OCI-LY1 (cell line): ENCODE measurements at regions not wholly inside any gene's neighbourhood (a gene's known extent, or its start where the extent isn't known, plus 50 kb on each side); places are given as distances from the start of the nearest gene placed in this dataset.

ENCODE experiments used
- H2AFZ ChIP-seq: fragments of 200-600 bp; sonication (generic), shearing (Covaris generic); 2 replicates; pipeline ENCODE4 v1.6.0; 2014; ENCODE audit warnings: antibody characterized with exemption, mild to moderate bottlenecking, low read length
- H3F3A ChIP-seq: fragments of 200-600 bp; sonication (generic), shearing (Covaris generic); 2 replicates; pipeline ENCODE4 v1.6.0; 2014; ENCODE audit warnings: mild to moderate bottlenecking, antibody characterized with exemption, low read length, moderate library complexity; ENCODE audit not compliant: insufficient read depth
- H3K27ac ChIP-seq: fragments of 200-600 bp; sonication (generic); 2 replicates; pipeline ENCODE4 v1.5.1; 2014; ENCODE audit warnings: low read length, mixed run types, mild to moderate bottlenecking, low read depth; ENCODE audit not compliant: poor library complexity, severe bottlenecking
- H3K27me3 ChIP-seq: fragments of 200-600 bp; sonication (generic); 2 replicates; pipeline ENCODE4 v1.6.0; 2014; ENCODE audit warnings: antibody characterized with exemption, mild to moderate bottlenecking, low read length, moderate library complexity; ENCODE audit not compliant: insufficient read depth
- H3K36me3 ChIP-seq: fragments of 200-600 bp; sonication (generic); 2 replicates; pipeline ENCODE4 v1.6.1; 2014; ENCODE audit warnings: mild to moderate bottlenecking, antibody characterized with exemption, low read length, moderate library complexity, mixed read lengths; ENCODE audit not compliant: insufficient read depth
- H3K4me1 ChIP-seq: fragments of 200-600 bp; sonication (generic); 2 replicates; pipeline ENCODE4 v1.5.1; 2014; ENCODE audit warnings: mild to moderate bottlenecking, low read length, moderate library complexity; ENCODE audit not compliant: insufficient read depth, severe bottlenecking
- H3K4me2 ChIP-seq: fragments of 200-600 bp; sonication (generic), shearing (Covaris generic); 2 replicates; pipeline ENCODE4 v1.6.1; 2014; ENCODE audit warnings: low read length
- H3K4me3 ChIP-seq: fragments of 200-600 bp; sonication (generic); 2 replicates; pipeline ENCODE4 v1.5.1; 2014; ENCODE audit warnings: low read length, low read depth, mild to moderate bottlenecking, mixed read lengths; ENCODE audit not compliant: poor library complexity, severe bottlenecking
- H3K79me2 ChIP-seq: fragments of 200-600 bp; shearing (Covaris generic); 2 replicates; pipeline ENCODE4 v1.6.1; 2016; ENCODE audit warnings: mixed run types, low read length, mixed read lengths; ENCODE audit not compliant: insufficient read depth
- H3K9ac ChIP-seq: fragments of 200-600 bp; sonication (generic), shearing (Covaris generic); 2 replicates; pipeline ENCODE4 v1.6.1; 2014; ENCODE audit warnings: mild to moderate bottlenecking, low read length, mixed read lengths
- H3K9me2 ChIP-seq: fragments of 200-600 bp; sonication (generic), shearing (Covaris generic); 2 replicates; pipeline ENCODE4 v1.6.1; 2014; ENCODE audit warnings: low read depth, mild to moderate bottlenecking, low read length, mixed read lengths
- H3K9me3 ChIP-seq: fragments of 200-600 bp; shearing (Covaris generic); 2 replicates; pipeline ENCODE4 v1.6.1; 2014; ENCODE audit warnings: low read length, mixed read lengths
- H4K20me1 ChIP-seq: fragments of 200-600 bp; sonication (generic), shearing (Covaris generic); 2 replicates; pipeline ENCODE4 v1.6.0; 2016; ENCODE audit warnings: mild to moderate bottlenecking, low read length; ENCODE audit not compliant: insufficient read depth
- EZH2 ChIP-seq: fragments of 200-600 bp; sonication (generic), shearing (Covaris generic); IDR thresholded peaks from 2 replicates; pipeline ENCODE4 v1.8.0; 2017; ENCODE audit warnings: borderline replicate concordance, mixed run types, mild to moderate bottlenecking, antibody characterized with exemption, low read length, moderate library complexity, mixed read lengths
- TF ChIP-seq, protein P1 (sequence below): fragments of 200-600 bp; sonication (generic), shearing (Covaris generic); IDR thresholded peaks from 2 replicates; pipeline ENCODE4 v1.5.1; 2017; ENCODE audit warnings: mild to moderate bottlenecking, antibody characterized with exemption, low read length, moderate library complexity, mixed read lengths

DNA sequence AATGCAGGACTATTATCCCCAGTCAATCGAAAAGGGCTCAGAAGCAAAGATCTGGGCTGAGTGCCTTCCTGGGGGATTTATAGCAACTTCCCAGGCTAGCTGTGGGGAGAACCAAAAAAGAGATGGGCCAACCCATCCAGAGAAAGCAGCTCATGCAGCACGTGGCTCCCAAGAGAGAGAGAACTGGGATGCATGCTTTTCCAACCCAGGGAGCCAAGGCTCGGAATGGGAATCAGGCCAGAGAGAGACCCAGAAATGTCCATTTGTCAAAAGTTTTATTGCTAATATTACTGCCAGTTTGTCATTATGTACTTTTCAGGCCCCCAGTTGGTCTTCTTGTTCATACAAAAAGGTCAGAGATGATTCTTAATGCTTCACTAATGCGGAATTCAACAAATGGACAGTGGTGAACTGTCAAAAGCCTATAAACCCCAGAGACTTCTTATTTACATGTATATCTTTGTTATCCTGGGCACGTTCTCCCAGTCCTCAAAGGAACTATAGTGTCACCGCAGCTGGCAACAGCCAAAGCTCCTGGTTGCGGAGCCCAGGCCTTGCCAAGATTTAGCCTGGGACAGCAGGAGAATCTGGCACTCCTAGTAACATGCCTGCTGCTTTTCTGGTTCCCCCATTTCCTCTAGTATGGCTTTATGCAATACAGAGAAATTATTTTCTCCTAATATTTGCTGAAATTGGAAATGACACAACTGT lies 139.1 kb upstream of the POU3F2 start:
- Histone ChIP-seq H3K4me2 (no peak overlapping the region), H3K36me3 (no peaks in the 10 kb centered on the region), H3K9me3 (no peaks in the 10 kb centered on the region), H3K27me3 (no peaks in the 10 kb centered on the region), H3K79me2 (no peaks in the 10 kb centered on the region), H4K20me1 (no peaks in the 10 kb centered on the region), H2AFZ (no peak overlapping the region), H3K27ac (no peak overlapping the region), H3K9me2 (no peaks in the 10 kb centered on the region), H3K4me1 (no peaks in the 10 kb centered on the region), H3K9ac (no peak overlapping the region), H3K4me3 (no peak overlapping the region), H3F3A (no peaks in the 10 kb centered on the region)
- no peak for TF ChIP-seq EZH2
- TF ChIP-seq, protein P1, sequence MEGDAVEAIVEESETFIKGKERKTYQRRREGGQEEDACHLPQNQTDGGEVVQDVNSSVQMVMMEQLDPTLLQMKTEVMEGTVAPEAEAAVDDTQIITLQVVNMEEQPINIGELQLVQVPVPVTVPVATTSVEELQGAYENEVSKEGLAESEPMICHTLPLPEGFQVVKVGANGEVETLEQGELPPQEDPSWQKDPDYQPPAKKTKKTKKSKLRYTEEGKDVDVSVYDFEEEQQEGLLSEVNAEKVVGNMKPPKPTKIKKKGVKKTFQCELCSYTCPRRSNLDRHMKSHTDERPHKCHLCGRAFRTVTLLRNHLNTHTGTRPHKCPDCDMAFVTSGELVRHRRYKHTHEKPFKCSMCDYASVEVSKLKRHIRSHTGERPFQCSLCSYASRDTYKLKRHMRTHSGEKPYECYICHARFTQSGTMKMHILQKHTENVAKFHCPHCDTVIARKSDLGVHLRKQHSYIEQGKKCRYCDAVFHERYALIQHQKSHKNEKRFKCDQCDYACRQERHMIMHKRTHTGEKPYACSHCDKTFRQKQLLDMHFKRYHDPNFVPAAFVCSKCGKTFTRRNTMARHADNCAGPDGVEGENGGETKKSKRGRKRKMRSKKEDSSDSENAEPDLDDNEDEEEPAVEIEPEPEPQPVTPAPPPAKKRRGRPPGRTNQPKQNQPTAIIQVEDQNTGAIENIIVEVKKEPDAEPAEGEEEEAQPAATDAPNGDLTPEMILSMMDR = no peak

DNA sequence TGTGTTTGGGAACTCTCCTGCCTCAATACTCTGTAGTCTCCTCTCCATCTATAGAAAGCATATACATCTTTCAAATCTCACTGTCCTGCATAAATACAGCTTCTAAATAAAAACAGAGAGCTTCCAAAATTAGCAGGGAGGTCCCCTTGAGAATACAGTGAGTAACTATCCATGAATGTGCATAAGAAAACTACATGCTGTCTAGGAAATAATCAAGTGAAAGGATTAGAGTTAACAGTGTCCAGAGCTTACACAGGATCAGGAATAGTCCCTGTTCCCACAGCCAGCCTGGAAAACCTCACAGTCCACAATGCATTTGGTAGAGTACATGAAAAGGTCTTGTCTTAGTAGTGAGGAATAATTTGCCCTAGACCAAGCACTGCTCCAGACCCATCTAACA lies 123.0 kb upstream of the POU3F2 start:
- no peaks in the 10 kb centered on the region for H3K36me3 ChIP-seq
- no peaks in the 10 kb centered on the region for H3K9me2 ChIP-seq
- no peaks in the 10 kb centered on the region for H3K9me3 ChIP-seq
- H3K4me2 ChIP-seq = no peak overlapping the region
- no peaks in the 10 kb centered on the region for H3K79me2 ChIP-seq
- H3K4me3 ChIP-seq = no peak overlapping the region
- no peak overlapping the region for H2AFZ ChIP-seq
- no peak overlapping the region for H3K27ac ChIP-seq
- H3K27me3 ChIP-seq = no peaks in the 10 kb centered on the region
- no peaks in the 10 kb centered on the region for H3F3A ChIP-seq
- TF ChIP-seq, protein P1 = no peak
- TF ChIP-seq EZH2 = no peak
- no peaks in the 10 kb centered on the region for H4K20me1 ChIP-seq
- no peak overlapping the region for H3K9ac ChIP-seq
- no peaks in the 10 kb centered on the region for H3K4me1 ChIP-seq

DNA sequence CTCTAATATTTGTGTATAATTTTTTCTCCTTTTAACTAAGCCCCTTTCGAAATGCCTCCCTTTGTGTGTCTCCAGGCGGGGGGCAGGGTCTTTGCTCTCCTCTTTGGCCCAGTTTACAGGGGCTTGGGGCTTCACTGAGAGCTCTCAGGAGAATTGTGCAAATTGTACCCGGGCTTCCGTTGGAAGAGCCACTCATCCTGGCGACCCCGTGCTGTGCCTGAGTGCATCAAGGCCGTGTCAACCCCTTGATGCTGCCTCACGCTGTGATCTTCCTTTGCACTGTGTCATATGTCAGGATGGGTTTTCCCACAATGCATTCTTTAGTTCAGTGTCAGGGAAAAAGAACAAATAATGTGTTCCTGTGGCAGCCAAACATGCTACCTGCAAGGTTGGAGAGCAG lies 118.0 kb upstream of the POU3F2 start:
- Histone ChIP-seq H3K9ac (no peak overlapping the region), H3K9me2 (no peaks in the 10 kb centered on the region), H3K9me3 (no peaks in the 10 kb centered on the region), H3F3A (no peaks in the 10 kb centered on the region), H3K36me3 (no peaks in the 10 kb centered on the region), H3K4me3 (no peak overlapping the region), H2AFZ (no peak overlapping the region), H3K27ac (no peak overlapping the region), H3K4me1 (no peaks in the 10 kb centered on the region), H3K4me2 (no peak overlapping the region), H4K20me1 (no peaks in the 10 kb centered on the region), H3K79me2 (no peaks in the 10 kb centered on the region), H3K27me3 (no peaks in the 10 kb centered on the region)
- TF ChIP-seq, protein P1 = no peak
